Omental fat pad (tissue), 3 donors: ENCODE measurements at regions not wholly inside any gene's neighbourhood (a gene's known extent, or its start where the extent isn't known, plus 50 kb on each side); places are given as distances from the start of the nearest gene placed in this dataset.

Source experiments
- ATAC-seq: fragments of 150-250 bp; one replicate; pipeline ENCODE4 v1.9.1; 2016; ENCODE audit warnings: mild to moderate bottlenecking, moderate library complexity; ENCODE audit not compliant: low FRiP score
- DNase-seq: peaks from one replicate; pipeline ENCODE4 v3.0.0-alpha.2; 2019; ENCODE audit warnings: low spot score
- CTCF ChIP-seq, 3 donors: fragments of 450-650 bp; IDR thresholded peaks; one replicate each; pipeline ENCODE4 v1.5.1; 2016 to 2017; ENCODE audit warnings: antibody characterized with exemption in 3 of 3, mild to moderate bottlenecking in 3 of 3, moderate library complexity in 2 of 3

DNA sequence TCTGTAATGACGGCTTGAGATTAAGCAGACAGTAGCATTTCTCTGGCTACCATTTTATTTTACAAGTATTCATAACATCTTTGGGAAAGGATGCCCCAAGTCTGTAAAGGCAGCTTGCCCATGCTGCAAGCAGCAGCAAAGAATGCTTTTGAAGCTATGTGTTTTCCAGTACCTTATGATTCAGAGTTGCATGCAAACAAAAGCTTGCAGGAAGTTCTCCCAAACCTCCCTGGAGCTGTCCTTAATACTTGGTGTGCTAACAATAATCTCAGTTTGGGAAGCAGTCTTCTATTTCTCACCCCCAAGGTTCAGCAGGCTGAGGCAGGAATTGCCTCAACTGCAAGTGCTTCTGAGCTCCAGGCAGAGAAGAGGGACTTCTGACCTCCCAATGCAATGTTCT is 60.8 kb downstream of the CCNA1 start:
- no peak for TF ChIP-seq CTCF (IDR thresholded peaks at IDR 0.05)
- ATAC-seq (no peak), DNase-seq (no peak)

- TF ChIP-seq CTCF (IDR thresholded peaks at IDR 0.05), result no peak
- DNase-seq (no peak), ATAC-seq (no peak)
These were observed 63.1 kb downstream of the CCNA1 start for GRCh38 chr13:36495431-36495830.

- DNase-seq (no peak), ATAC-seq (no peak)
- no peak for TF ChIP-seq CTCF (IDR thresholded peaks at IDR 0.05)
These were observed 77.1 kb downstream of the CCNA1 start for GRCh38 chr13:36509369-36509768.

GRCh38 chr13:36512771-36513170 is 80.5 kb downstream of the CCNA1 start:
- no peak for TF ChIP-seq CTCF (IDR thresholded peaks at IDR 0.05)
- no peak for DNase-seq

DNA sequence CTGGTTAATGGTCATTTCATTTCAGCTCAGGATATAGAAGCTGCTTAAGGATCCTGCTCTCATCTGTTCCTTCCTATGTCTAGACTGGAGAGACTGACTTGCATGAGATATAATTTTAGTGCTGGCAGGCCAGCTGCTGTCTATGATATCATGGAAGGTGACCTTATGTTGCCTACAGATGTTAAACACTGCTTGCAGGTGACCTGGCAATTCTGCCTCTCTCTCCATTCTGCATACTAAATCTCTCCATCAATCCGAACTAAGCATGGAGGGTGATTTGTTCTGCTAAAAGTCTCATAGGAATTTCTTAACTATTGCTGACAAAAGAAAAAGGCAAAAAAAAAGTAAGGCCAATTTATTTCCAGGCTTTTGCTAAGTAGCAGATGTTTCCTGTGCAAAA is 81.0 kb downstream of the CCNA1 start:
- no peak for DNase-seq
- TF ChIP-seq CTCF (IDR thresholded peaks at IDR 0.05), result no peak
- no peak for ATAC-seq

More at GRCh38 chr13:36512771-36513170, 80.5 kb downstream of the CCNA1 start:
- no peak for ATAC-seq

DNA sequence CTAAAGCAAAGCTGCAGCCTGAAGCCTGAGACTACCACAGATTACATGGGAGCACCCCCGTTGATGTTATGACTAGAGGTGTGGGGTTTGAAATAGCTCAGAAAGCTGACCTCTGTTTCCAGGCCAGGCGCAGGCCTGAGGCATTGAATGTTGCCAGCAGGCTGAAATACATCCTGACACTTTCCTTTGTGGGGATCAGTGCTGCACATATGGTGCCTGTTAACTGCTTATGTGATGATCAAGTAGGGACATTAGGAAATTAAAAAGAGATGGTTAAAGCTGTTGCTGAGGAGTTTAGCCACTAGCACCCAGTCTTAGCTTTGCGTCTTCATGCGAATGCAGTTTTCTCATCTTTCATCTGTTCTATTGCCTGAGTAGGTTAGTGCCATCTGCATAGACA is 83.2 kb downstream of the CCNA1 start:
- DNase-seq (no peak), ATAC-seq (no peak)
- TF ChIP-seq CTCF (IDR thresholded peaks at IDR 0.05), result no peak

- ATAC-seq, result no peak
- TF ChIP-seq CTCF (IDR thresholded peaks at IDR 0.05), result no peak
- no peak for DNase-seq
These were observed 83.9 kb downstream of the CCNA1 start for GRCh38 chr13:36516225-36516624.
